ENCODE measurements at regions not wholly inside any gene's neighbourhood (a gene's known extent, or its start where the extent isn't known, plus 50 kb on each side); places are given as distances from the start of the nearest gene placed in this dataset.
A peak's percentile ranks its signal among the peaks of the same experiment; 100 is the strongest.

DNA sequence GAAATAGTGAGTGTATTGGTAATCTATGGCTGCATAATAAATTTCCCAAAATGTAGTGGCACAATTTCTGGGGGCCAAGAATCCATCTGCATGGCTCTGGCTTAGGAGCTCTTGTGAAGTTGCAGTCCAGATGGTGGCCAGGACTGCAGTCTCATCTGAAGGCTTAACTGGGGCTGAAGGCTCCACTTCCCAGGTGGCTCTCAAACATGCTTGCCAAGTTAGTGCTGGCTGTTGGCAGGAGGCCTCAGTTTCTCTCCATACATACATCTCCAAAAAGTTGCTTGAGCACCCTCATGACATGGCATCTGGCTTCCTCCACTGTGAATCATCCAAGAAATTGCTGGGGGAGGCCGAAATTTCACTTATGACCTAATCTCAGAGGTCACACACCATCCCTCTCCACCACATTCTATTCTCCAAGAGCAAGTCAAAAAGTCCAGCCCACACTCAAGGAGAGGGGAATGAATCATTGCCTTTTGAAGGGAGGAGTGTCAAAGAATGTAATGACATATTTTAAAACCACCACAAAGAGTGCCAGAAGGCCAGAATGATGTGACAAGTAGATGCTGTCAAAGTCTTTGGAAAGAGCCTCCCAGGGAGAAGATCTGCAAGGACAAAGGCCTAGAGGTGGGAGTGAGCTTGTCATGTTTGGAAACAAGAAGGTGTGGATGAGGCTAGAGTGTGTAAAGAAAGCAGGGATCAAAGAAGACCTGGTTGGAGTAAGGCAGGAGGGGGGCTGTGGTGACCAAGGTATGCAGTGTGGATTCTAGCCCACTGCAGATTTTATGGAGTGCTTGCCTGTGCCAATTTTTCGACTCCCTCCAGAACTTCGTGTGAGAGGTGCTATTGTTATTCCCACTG lies 566.2 kb downstream of the MIAT start:
- DNase-seq (ENCODE audit: low spot score): peak; percentile 83

- peak; percentile 83 for DNase-seq (ENCODE audit: low spot score)
Observed at GRCh38 chr22:27224485-27225374, 567.3 kb downstream of the MIAT start.

GRCh38 chr22:27226666-27227065 lies 569.3 kb downstream of the MIAT start:
- DNase-seq (ENCODE audit: low spot score): peak; percentile 52

GRCh38 chr22:27228771-27229170 lies 571.4 kb downstream of the MIAT start:
- no peak for DNase-seq (ENCODE audit: low spot score)

GRCh38 chr22:27230189-27230588 lies 571.4 kb downstream of the MN1 start:
- no peak for DNase-seq (ENCODE audit: low spot score)

GRCh38 chr22:27231266-27231665 lies 570.3 kb downstream of the MN1 start:
- no peak for DNase-seq (ENCODE audit: low spot score)

- no peak for DNase-seq (ENCODE audit: low spot score)
Observed at GRCh38 chr22:27232077-27232476, 569.5 kb downstream of the MN1 start.

DNA sequence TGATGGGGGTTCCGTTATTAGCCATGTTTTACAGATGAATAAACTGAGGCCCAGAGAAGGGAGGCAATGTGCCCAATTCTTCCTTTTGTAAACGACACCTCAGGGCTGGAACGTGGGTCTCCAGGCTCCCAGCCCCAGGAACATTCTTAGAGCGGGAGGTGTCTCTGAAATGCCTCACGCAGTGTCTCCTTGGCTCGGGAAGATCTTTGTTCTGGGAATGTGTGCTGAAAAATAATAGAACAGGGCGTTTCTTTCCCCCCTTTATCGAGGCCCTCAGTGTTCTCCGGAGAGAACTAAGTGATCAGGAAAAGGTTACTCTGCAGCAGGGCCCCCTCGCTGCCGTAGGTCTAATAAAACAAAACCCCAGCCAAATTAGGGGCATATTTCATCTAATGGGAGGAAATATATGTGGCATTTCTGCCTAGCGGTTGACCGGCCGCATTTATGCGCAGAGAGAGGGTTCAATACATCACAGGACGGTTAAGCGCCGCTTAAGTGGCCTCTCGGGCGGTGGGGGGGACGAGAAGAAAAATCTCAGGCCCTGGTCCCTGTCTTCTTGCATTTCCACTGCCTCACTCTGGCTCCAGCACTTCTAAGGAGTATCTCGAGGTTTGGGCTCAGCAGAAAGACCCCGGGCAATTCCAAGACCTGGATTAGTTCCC lies 564.3 kb downstream of the MN1 start:
- no peak for DNase-seq (ENCODE audit: low spot score)

- peak; percentile 91 for DNase-seq (ENCODE audit: low spot score)
Observed at GRCh38 chr22:27238935-27239510, 562.5 kb downstream of the MN1 start.

GRCh38 chr22:27239520-27239919 lies 562.0 kb downstream of the MN1 start:
- no peak for DNase-seq (ENCODE audit: low spot score)

DNA sequence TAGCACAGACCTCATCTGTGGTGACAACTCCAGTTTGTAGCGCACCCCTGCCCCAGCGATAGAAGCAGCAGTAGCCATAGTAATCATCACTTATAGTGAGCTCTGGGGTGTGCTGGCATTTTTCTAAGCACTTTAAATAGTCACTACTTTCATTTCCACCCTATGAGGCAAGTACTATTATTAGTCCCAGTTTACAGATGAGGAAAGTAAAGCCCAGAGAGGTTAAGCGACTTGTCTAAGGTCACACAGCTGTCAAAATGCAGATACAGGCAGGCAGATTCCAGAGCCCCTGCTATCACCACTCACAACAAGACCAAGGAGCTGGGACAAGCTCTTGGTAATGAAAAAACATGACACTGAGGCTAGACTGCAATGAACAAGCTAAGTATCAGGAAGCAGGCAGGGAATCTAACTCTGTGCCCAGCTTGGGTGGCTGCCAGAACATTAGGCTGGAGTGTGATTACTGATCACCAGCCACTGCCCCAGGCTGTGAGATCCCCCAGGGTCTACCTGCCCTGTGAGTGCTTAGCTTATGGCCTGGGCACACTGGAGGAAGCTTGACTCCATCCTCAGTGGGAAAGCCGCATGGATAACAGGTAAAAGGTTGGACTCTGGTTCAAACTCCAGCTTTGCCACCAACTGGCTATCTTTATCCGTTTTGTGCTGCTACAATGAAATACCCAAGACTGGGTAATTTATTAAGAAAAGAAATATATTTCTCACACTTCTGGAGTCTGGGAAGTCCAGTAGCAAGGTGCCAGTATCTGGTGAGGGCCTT lies 561.1 kb downstream of the MN1 start:
- no peak for DNase-seq (ENCODE audit: low spot score)

DNA sequence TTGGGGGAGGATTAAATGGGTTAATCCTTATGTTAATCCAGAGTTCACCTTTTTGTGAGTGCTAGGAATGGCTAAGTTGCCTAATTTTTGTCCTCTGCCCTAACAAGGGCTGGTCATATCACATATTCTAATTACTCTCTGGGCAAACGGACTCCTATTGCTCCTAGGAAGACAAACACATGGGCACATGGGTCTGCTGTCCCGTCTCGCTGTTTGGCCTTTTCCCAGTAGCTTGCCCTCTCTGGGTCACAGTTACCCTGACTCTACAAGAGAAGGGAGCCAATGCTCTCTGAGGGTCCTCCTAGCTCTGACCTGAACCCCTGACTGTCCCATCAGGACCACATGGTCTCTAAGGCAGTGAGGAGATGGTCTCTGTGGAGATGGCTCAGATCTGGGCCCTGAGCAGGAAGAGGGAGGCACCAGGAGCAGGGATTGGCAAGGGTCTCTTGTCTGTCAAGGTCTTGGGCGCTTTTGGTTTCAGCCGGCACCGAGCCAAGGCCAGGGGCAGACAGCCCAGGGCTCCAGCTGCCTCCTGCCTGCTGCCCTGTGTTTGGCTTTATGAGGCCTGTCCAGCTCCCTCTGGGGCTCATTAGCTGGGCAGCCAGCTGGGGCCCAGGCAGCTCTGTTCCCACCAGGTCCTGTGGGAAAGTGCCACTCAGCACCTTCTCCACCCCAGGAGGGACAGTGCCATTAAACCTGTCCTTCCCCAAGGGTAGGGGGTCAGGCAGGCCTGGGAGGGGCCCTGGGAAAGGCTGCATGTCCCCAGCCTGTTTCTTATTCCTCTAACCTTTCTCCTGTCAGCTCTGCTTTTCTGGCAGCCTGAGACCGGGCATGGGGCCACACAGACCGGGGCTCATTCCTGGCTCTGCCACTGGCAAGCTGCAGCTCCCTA lies 559.9 kb downstream of the MN1 start:
- DNase-seq (ENCODE audit: low spot score): peak; percentile 52

GRCh38 chr22:27242474-27242873 lies 559.1 kb downstream of the MN1 start:
- no peak for DNase-seq (ENCODE audit: low spot score)

DNA sequence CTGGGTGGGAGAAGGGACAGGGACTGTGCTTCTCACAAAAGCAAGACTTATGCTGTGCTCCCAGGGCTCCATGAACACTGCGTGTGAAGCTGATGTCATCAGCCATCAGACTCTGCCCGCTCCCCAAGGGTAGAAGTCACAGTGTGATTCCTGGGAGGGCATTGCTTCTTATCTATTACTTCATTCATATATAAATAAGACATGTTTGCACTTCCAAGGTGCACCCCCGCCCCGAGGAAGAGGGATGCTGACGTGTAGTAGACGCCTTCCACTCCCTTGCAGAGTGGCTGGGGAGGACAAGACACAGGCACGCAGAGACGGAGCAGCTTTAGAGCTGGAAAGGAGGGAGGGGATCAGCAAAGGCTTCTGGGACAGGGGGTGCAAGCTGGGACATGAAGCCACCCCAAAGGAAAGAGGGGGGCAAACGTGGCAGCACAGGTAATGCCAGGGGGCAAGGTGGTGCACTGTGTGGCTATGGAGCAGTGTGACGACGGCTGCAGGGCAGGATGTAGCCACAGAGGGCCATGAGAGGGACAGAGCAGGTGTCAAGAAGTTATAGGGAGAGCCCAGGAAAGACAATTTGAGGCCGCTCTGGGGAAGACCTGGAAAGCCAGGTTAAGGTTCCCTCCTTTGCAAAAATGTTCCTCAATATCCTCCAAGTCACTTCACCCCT lies 558.5 kb downstream of the MN1 start:
- DNase-seq (ENCODE audit: low spot score): no peak

DNA sequence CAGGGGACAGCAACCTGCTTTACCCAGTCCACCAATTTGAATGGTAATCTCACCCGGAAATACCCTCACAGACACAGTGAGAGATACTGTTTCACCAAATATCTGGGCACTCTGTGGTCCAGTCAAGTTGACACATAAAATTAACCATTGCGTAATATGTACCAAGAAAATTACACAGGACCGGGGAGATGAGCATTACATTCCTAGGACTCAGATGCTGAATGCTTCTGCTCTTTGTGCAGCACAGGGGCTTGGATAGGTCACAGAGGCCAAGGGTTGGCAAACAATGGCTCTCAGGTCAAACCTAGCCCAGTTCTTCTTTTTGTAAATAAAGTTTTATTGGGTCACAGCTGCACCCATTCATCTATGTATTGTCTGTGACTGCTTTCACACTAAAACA lies 557.2 kb downstream of the MN1 start:
- no peak for DNase-seq (ENCODE audit: low spot score)

DNA sequence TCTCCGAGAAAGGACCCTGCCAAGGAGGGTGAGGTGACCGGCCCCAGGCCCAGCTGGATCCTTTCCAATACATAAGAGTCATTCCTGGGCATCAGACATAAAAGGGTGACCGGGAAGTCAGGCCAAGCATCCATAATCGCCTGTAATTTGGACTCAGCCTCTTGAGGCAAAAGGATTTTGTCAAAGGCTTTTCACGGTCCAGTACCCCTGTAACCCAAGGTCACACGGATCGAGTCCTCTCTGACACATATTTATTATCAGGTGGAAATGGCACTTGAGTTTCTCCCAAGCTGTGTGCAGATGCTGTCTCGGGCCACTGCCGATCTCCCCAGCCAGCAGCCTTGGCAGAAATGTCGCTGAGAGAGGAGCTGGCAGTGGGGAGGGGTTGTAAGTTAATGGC lies 556.5 kb downstream of the MN1 start:
- DNase-seq (ENCODE audit: low spot score): no peak

DNA sequence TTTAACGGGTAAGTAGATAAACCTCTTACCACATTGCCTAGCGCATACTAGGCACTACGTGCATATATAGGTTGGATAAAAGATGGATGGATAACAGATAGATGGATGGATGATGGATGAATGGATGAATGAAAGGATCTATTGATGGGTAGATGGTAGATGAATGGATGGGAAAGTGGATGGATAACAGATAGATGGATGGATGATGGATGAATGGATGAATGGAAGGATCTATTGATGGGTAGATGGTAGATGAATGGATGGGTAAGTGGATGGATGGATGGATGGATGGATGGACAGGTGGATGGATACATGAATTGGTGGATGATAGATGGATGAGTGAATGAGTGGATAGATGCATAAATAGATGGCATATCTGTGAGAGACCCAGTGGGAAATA lies 555.0 kb downstream of the MN1 start:
- DNase-seq (ENCODE audit: low spot score): no peak

GRCh38 chr22:27247701-27248434 lies 553.7 kb downstream of the MN1 start:
- DNase-seq (ENCODE audit: low spot score): peak; percentile 50

DNA sequence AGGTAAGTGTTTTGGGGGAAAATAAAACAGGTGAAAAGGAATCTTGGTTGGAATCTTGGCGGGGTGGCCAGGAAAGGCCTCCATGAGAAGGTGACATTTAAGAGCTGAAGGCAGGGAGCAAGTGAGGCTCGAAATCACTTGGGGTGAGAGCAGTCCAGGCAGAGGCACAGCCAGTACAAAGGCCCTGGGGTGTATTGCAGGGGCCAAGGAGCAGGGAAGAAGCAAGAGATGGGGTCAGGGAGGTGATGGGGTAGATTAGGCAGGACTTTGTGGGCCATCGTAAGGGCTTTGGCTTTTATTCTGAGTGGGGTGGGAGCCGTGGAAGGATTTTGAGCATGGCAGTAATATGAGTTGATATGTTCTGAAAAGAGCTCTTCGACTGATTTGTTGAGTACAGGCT lies 551.1 kb downstream of the MN1 start:
- no peak for DNase-seq (ENCODE audit: low spot score)

Data from AG20443 (cell line).